HG02840 (cell line): ENCODE measurements at regions not wholly inside any gene's neighbourhood (a gene's known extent, or its start where the extent isn't known, plus 50 kb on each side); places are given as distances from the start of the nearest gene placed in this dataset.
"Not testable (repeated sequence)": the region's sequence is repeated elsewhere in the genome, so short reads cannot be mapped to it uniquely, and the experiment has no call there.

ENCODE experiments used
- ATAC-seq: cut with Tn5 transposase; IDR thresholded peaks from one replicate; pipeline ENCODE4 v1.9.1; 2021; ENCODE audit warnings: mild to moderate bottlenecking, moderate library complexity, moderate number of reproducible peaks; ENCODE audit not compliant: unreplicated experiment, low FRiP score

GRCh38 chr5:9817819-9818218, 187.7 kb upstream of the TAS2R1 start:
- ATAC-seq: no peak

GRCh38 chr5:9815051-9815450, 184.9 kb upstream of the TAS2R1 start:
- ATAC-seq: no peak

GRCh38 chr5:9813305-9813704, 183.2 kb upstream of the TAS2R1 start:
- no peak for ATAC-seq

- ATAC-seq: not testable (repeated sequence)
Observed at GRCh38 chr5:9807366-9807765, 177.2 kb upstream of the TAS2R1 start.

- ATAC-seq: no peak
Observed at GRCh38 chr5:9801908-9802307, 171.8 kb upstream of the TAS2R1 start.

- ATAC-seq: no peak
Observed at GRCh38 chr5:9799606-9800005, 169.5 kb upstream of the TAS2R1 start.

GRCh38 chr5:9790276-9790675, 160.1 kb upstream of the TAS2R1 start:
- ATAC-seq: no peak

GRCh38 chr5:9789777-9790176, 159.6 kb upstream of the TAS2R1 start:
- no peak for ATAC-seq

- no peak for ATAC-seq
Observed at GRCh38 chr5:9787861-9788600, 157.9 kb upstream of the TAS2R1 start.

GRCh38 chr5:9786380-9787360, 156.5 kb upstream of the TAS2R1 start:
- ATAC-seq: no peak

GRCh38 chr5:9785751-9786150, 155.6 kb upstream of the TAS2R1 start:
- ATAC-seq: no peak

- no peak for ATAC-seq
Observed at GRCh38 chr5:9784231-9784630, 154.1 kb upstream of the TAS2R1 start.

- ATAC-seq: no peak
Observed at GRCh38 chr5:9782826-9783560, 152.8 kb upstream of the TAS2R1 start.

- no peak for ATAC-seq
Observed at GRCh38 chr5:9781890-9782289, 151.7 kb upstream of the TAS2R1 start.

GRCh38 chr5:9781275-9781674, 151.1 kb upstream of the TAS2R1 start:
- no peak for ATAC-seq

- no peak for ATAC-seq
Observed at GRCh38 chr5:9780501-9780900, 150.3 kb upstream of the TAS2R1 start.

- ATAC-seq: no peak
Observed at GRCh38 chr5:9776525-9776924, 146.4 kb upstream of the TAS2R1 start.

GRCh38 chr5:9775339-9775738, 145.2 kb upstream of the TAS2R1 start:
- ATAC-seq: no peak

GRCh38 chr5:9774472-9775079, 144.4 kb upstream of the TAS2R1 start:
- ATAC-seq: no peak

- ATAC-seq: no peak
Observed at GRCh38 chr5:9771079-9771478, 140.9 kb upstream of the TAS2R1 start.
